ENCODE measurements at regions not wholly inside any gene's neighbourhood (a gene's known extent, or its start where the extent isn't known, plus 50 kb on each side); places are given as distances from the start of the nearest gene placed in this dataset.

- TF ChIP-seq POLR2A (IDR thresholded peaks at IDR 0.05): no peak
- TF ChIP-seq, protein P1, sequence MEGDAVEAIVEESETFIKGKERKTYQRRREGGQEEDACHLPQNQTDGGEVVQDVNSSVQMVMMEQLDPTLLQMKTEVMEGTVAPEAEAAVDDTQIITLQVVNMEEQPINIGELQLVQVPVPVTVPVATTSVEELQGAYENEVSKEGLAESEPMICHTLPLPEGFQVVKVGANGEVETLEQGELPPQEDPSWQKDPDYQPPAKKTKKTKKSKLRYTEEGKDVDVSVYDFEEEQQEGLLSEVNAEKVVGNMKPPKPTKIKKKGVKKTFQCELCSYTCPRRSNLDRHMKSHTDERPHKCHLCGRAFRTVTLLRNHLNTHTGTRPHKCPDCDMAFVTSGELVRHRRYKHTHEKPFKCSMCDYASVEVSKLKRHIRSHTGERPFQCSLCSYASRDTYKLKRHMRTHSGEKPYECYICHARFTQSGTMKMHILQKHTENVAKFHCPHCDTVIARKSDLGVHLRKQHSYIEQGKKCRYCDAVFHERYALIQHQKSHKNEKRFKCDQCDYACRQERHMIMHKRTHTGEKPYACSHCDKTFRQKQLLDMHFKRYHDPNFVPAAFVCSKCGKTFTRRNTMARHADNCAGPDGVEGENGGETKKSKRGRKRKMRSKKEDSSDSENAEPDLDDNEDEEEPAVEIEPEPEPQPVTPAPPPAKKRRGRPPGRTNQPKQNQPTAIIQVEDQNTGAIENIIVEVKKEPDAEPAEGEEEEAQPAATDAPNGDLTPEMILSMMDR (IDR thresholded peaks at IDR 0.05): no peak
These were observed 82.8 kb upstream of the SYT6 start for GRCh38 chr1:114236517-114236916.

Measured in prostate gland (tissue), 2 donors.